ENCODE measurements at regions not wholly inside any gene's neighbourhood (a gene's known extent, or its start where the extent isn't known, plus 50 kb on each side); places are given as distances from the start of the nearest gene placed in this dataset.
A peak's percentile ranks its signal among the peaks of the same experiment; 100 is the strongest.
"Not testable (repeated sequence)": the region's sequence is repeated elsewhere in the genome, so short reads cannot be mapped to it uniquely, and the experiment has no call there.

GRCh38 chr7:13130321-13130720 is 442.9 kb downstream of the ARL4A start:
- DNase-seq (ENCODE audit: low read depth) = no peak

DNA sequence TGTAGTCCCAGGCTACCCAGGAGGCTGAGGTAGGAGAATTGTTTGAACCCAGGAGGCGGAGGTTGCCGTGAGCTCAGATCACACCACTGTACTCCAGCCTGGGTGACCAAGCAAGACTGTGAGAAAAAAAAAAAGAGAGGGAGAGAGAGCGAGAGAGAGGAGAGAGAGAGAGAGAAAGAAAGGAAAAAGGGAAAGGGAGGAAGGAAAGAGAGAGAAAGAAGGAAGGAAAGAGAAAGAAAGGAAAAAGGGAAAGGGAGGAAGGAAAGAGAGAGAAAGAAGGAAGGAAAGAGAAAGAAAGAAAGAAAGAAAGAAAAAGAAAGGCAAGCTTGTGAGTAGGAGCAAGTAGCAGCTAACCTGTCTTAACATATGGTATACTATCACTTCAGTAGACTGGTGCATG is 443.5 kb downstream of the ARL4A start:
- not testable (repeated sequence) for DNase-seq (ENCODE audit: low read depth)

GRCh38 chr7:13132314-13132713 is 444.9 kb downstream of the ARL4A start:
- DNase-seq (ENCODE audit: low read depth) = no peak

- not testable (repeated sequence) for DNase-seq (ENCODE audit: low read depth)
Observed at GRCh38 chr7:13136345-13136744, 448.9 kb downstream of the ARL4A start.

GRCh38 chr7:13139436-13139835 is 452.0 kb downstream of the ARL4A start:
- no peak for DNase-seq (ENCODE audit: low read depth)

GRCh38 chr7:13144673-13145072 is 457.2 kb downstream of the ARL4A start:
- no peak for DNase-seq (ENCODE audit: low read depth)

DNA sequence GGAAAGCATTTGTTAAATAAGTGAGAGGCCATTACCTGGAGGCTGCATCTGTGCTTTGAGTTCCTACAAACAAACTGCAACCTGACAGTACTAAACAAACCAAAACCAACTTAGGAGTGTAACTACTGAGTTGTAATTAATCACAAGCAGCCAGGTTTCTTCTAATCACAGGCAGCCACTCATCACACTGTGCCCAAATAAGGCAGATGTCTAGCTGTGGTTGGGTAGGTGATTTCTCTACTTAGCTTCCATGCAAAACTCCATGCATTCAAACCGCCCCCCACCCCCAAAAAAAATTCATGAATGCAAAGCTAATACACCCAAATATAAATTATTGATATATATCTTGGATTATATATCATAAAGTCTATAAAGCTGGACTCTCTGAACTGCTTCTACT is 461.1 kb downstream of the ARL4A start:
- no peak for DNase-seq (ENCODE audit: low read depth)

DNA sequence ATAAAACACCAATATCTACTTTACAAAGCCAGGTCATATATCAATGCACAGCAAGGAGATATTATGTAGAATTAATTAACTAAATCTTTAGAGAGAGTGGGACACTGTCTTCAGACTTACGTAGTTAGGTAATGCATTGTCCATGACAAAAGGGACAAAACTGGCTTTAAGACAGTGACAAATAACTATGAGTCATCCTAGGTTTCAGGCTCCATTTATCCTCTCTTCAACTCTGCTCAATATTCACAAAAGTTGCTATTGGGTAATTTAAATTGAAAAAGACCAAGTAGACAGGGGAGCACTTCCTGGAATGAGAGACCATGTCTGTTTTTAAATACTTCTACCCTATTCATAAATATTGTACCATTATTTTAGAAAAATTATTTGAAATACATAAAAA is 464.5 kb downstream of the ARL4A start:
- no peak for DNase-seq (ENCODE audit: low read depth)

GRCh38 chr7:13152755-13153154 is 465.3 kb downstream of the ARL4A start:
- no peak for DNase-seq (ENCODE audit: low read depth)

GRCh38 chr7:13153266-13153665 is 465.8 kb downstream of the ARL4A start:
- DNase-seq (ENCODE audit: low read depth) = no peak

- no peak for DNase-seq (ENCODE audit: low read depth)
Observed at GRCh38 chr7:13153742-13154141, 466.3 kb downstream of the ARL4A start.

DNA sequence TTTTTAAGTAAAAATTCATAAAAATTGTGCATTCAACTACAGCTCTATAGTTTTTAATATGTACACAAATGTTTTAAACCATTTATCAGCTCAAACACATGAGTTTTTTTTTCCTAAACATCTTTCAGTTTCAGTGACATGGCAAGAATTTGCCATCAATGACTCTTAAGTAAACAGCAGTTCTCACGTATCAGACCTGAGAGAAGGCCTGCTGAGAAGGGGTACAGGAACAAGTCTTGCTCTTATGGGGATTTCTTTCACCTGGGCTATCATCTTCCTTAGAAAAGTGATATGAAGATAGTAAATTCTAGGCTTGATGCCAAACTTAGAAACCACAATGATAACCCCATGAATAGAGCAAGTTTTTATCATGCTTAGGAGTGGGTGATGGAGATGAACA is 467.8 kb downstream of the ARL4A start:
- no peak for DNase-seq (ENCODE audit: low read depth)

- DNase-seq (ENCODE audit: low read depth) = no peak
Observed at GRCh38 chr7:13159003-13159402, 471.6 kb downstream of the ARL4A start.

- DNase-seq (ENCODE audit: low read depth) = no peak
Observed at GRCh38 chr7:13159467-13160184, 472.2 kb downstream of the ARL4A start.

DNA sequence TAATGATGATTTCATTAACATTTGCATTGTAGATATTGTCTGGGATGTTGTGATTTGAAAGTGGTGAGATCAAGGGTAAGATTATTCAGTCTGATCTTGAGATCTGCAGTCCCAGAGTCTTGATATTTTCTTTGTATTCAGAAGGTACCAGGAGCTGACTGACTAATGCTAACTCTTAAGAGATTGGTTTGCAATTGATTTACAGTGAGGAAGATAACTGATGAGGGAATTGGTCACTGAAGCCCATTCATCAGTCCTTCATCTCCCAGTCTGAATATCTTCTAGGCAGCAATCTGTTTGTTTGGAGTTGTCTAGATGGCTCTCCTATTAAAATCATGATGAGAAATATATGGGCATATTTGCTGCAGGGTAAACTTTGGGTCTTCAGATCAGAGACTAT is 473.7 kb downstream of the ARL4A start:
- no peak for DNase-seq (ENCODE audit: low read depth)

GRCh38 chr7:13165854-13166253 is 478.4 kb downstream of the ARL4A start:
- no peak for DNase-seq (ENCODE audit: low read depth)

- no peak for DNase-seq (ENCODE audit: low read depth)
Observed at GRCh38 chr7:13166801-13167200, 479.4 kb downstream of the ARL4A start.

DNA sequence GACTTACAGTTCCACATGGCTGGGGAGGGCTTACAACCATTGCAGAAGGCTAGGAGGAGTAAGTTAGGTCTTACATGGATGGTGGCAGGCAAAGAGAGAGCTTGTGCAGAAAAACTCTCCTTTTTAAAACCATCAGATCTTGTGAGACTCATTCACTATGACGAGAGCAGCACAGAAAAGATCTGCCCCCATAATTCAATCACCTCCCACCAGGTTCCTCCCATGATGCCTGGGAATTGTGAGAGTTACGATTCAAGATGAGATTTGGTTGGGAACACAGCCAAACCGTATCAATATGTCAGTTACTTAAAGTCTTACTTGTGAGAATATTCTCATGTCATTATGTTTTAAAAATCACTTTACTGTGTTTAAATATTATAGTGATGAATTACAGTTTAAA is 481.9 kb downstream of the ARL4A start:
- no peak for DNase-seq (ENCODE audit: low read depth)

DNA sequence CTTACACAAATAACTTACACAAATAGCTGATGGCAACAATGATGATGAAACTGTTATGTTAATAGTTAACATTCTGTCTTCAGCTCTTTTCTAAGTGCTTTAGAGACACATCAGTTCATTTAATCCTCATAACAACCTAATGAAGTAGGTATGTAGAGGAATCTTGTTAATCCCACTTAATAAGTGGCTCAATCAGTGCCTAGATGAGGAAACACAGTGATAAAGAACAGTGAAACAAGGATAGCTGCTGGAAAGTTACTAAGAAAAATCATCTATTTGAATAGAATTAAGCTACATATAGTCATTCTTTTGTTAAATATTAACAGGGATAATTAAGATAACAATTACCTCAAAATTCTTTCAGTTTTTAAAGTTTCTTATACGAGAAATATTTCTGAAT is 487.6 kb downstream of the ARL4A start:
- no peak for DNase-seq (ENCODE audit: low read depth)

- peak; percentile 2 for DNase-seq (ENCODE audit: low read depth)
Observed at GRCh38 chr7:13179011-13179582, 491.7 kb downstream of the ARL4A start.

DNA sequence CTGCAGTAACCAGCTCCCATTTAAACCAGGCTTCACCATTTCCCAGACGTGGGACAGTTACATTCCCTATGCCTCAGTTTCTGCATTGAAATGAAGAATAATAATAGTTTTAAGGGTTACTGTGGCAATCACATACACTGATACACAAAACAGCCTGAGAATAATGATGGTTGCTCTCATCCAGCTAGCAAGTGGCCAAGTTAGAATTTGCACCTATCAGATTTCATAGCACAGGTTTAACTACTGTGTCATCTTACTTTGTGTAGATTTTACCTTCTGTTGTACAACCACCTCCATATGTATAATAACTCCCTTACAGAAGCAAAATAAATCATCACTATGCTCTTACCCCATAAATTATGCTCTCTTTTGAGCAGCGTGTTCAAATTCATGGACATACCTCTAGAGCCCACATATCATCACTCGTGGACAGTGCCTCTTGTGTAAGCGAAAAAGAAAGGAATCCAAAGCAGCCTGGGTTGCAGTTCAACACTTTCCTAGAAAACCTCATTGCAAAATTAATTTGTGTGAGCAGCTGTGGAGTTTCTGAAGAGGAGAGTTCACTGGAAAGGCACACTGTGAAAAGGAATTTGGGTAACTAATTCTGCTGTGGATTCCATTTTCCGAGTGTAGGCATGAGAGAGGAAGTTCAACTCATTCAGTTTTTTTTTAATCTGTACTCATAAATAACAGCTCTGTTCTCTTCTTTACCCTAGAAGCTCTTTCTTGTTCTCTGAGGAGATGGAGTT is 492.5 kb downstream of the ARL4A start:
- DNase-seq (ENCODE audit: low read depth) = no peak

- no peak for DNase-seq (ENCODE audit: low read depth)
Observed at GRCh38 chr7:13181216-13181615, 493.8 kb downstream of the ARL4A start.

GRCh38 chr7:13185139-13185538 is 497.7 kb downstream of the ARL4A start:
- DNase-seq (ENCODE audit: low read depth) = no peak
